Neural crest cell (in vitro differentiated cells): ENCODE measurements at regions not wholly inside any gene's neighbourhood (a gene's known extent, or its start where the extent isn't known, plus 50 kb on each side); places are given as distances from the start of the nearest gene placed in this dataset.

Experiments
- DNase-seq: peaks from one replicate; pipeline ENCODE4 v3.0.0; 2021; ENCODE audit warnings: low read depth, mixed read lengths, low spot score
- H3K27ac Mint-ChIP-seq: one replicate; pipeline ENCODE4 v1.8.0; 2021; ENCODE audit warnings: mild to moderate bottlenecking, mixed read lengths; ENCODE audit not compliant: unreplicated experiment
- H3K27me3 Mint-ChIP-seq: 2 replicates; pipeline ENCODE4 v1.8.0; 2021; ENCODE audit warnings: low read depth, mild to moderate bottlenecking, mixed read lengths
- H3K36me3 Mint-ChIP-seq: 2 replicates; pipeline ENCODE4 v1.8.0; 2021; ENCODE audit warnings: low read depth, mild to moderate bottlenecking, mixed read lengths
- H3K4me1 Mint-ChIP-seq: 2 replicates; pipeline ENCODE4 v1.8.0; 2021; ENCODE audit warnings: mixed read lengths
- H3K4me3 Mint-ChIP-seq: one replicate; pipeline ENCODE4 v1.8.0; 2021; ENCODE audit warnings: mild to moderate bottlenecking, mixed read lengths
- H3K9me3 Mint-ChIP-seq: 2 replicates; pipeline ENCODE4 v1.8.0; 2021; ENCODE audit warnings: mixed read lengths
- CTCF ChIP-seq: fragments of 200-600 bp; sonication (generic); conservative IDR thresholded peaks from 2 replicates; pipeline ENCODE4 v1.5.0; 2021; ENCODE audit warnings: antibody characterized with exemption, mild to moderate bottlenecking

GRCh38 chr3:59570806-59571205 is 521.0 kb upstream of the CFAP20DC start:
- H3K27ac Mint-ChIP-seq: no peak overlapping the region
- TF ChIP-seq CTCF: no peak
- no peak for DNase-seq
- no peak overlapping the region for H3K4me3 Mint-ChIP-seq
- no peaks in the 10 kb centered on the region for H3K4me1 Mint-ChIP-seq
- no peaks in the 10 kb centered on the region for H3K36me3 Mint-ChIP-seq
- no peaks in the 10 kb centered on the region for H3K9me3 Mint-ChIP-seq
- no peaks in the 10 kb centered on the region for H3K27me3 Mint-ChIP-seq

DNA sequence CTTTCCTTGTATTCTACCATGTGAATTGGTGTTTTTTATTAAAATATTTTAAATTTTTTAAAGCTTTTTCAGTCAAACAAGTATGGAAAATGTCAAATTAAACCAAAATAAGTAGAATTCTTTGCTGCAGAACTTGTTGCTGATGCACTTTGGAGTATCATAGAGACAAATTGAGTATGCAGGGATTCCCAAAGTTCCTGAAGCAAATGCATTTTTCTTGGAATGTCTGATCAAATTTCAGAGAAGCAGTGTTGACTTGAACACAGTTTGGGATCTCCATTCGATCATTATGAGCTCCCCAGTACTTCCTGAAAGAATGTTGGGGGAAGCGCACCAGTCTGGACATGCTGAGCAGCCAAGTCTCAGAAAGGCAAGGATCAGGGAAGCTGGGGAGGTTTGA is 517.8 kb upstream of the CFAP20DC start:
- no peak for TF ChIP-seq CTCF
- no peak overlapping the region for H3K4me3 Mint-ChIP-seq
- H3K9me3 Mint-ChIP-seq: no peaks in the 10 kb centered on the region
- no peak for DNase-seq
- H3K27me3 Mint-ChIP-seq: no peaks in the 10 kb centered on the region
- no peaks in the 10 kb centered on the region for H3K36me3 Mint-ChIP-seq
- H3K27ac Mint-ChIP-seq: no peak overlapping the region
- H3K4me1 Mint-ChIP-seq: no peaks in the 10 kb centered on the region

DNA sequence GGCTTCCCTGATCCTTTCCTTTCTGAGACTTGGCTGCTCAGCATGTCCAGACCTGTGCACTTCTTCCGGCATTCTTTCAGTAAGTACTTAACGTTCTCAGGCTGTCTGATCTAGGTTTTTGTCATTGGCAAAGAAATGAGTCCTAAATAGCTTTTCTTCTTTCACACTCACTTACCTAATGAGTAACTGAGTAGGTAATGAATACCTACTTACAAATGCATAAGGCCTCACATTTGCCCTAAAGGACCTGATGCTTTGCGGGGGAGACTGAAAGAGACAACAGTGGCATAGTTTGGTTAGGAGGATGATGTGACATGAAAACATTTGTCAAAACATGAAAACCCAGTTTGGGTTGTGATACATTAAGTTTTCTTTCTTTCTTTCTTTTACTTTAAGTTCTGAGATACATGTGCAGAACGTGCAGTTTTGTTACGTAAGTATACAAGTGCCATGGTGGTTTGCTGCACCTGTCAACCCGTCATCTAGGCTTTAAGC is 516.7 kb upstream of the CFAP20DC start:
- Mint-ChIP-seq H3K36me3 (no peaks in the 10 kb centered on the region), H3K4me3 (no peak overlapping the region)
- TF ChIP-seq CTCF: no peak

GRCh38 chr3:59565125-59565524 is 515.3 kb upstream of the CFAP20DC start:
- Mint-ChIP-seq H3K9me3 (no peaks in the 10 kb centered on the region), H3K36me3 (no peaks in the 10 kb centered on the region), H3K4me3 (no peak overlapping the region), H3K4me1 (peaks cover 9% of the 10 kb centered on the region), H3K27ac (no peak overlapping the region), H3K27me3 (no peaks in the 10 kb centered on the region)
- no peak for DNase-seq
- no peak for TF ChIP-seq CTCF

More for the DNA sequence above, 516.7 kb upstream of the CFAP20DC start:
- Mint-ChIP-seq H3K27ac (no peak overlapping the region), H3K27me3 (no peaks in the 10 kb centered on the region), H3K9me3 (no peaks in the 10 kb centered on the region), H3K4me1 (no peaks in the 10 kb centered on the region)
- no peak for DNase-seq

DNA sequence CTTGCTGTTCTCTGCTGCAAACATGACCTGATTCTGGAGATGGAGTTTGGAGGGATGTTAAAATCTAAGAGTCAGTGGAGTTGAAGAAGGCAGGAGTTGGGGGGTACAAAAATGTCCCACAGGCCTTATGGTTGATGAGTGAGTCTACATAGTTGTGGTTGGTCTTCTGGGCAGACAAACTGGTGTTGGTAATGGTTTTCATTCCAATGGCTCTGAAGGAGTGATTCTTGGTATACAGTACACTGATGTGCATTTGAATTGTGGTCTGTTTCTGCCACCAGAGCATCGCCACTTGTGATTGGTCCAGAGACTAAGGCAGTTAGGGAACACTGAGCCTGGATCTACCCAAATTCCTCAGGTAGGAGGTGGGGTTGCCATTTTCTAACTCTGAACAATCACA is 514.1 kb upstream of the CFAP20DC start:
- Mint-ChIP-seq H3K9me3 (no peaks in the 10 kb centered on the region), H3K27ac (no peak overlapping the region), H3K4me3 (no peak overlapping the region), H3K4me1 (peaks cover 15% of the 10 kb centered on the region), H3K27me3 (no peaks in the 10 kb centered on the region), H3K36me3 (no peaks in the 10 kb centered on the region)
- DNase-seq: no peak
- no peak for TF ChIP-seq CTCF
